ENCODE measurements at regions not wholly inside any gene's neighbourhood (a gene's known extent, or its start where the extent isn't known, plus 50 kb on each side); places are given as distances from the start of the nearest gene placed in this dataset.

DNA sequence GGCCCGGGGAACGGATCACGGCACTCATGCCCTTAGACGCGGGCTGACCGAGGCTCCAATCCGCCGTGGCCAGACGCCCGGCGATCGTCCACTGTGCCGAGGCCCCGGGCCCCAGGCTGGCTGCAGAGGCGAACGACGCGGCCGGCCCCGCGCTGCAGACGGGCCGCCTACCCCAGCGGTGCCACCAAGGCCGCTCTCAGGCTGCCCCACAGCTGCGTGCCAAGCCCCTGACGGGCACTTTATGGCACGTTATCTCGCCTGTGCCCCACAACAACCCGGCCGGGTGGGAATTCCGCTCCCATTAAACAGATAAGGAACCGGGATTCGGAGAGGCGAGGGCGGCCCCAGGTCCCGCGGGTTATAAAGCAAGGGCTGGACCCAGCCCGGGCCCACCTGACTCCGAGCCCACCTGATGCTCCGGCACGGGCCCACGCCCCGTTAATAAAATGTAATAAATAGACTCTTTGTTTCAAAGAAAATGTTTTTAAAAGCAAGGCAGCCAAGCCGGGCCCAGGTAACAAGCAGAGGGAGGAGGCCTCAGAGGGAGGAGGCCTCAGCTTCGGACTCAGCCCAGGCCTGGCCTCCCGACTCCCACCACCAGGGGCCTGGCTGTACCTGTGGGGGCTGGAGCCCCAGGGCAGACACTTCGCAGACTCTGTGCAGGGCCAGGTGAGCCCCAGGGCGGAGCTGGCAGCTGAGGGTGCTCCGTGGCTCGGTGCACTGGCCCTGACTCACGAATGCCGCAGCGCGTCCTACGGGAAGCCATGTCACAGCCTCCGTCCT, 79.7 kb downstream of the FOXL3 start:
- Histone ChIP-seq H3K4me3 (ENCODE audit: low read depth, low read length) (no peak overlapping the region), H3K27ac (ENCODE audit: insufficient read depth, low read length, poor library complexity, severe bottlenecking) (no peak overlapping the region), H3K4me1 (ENCODE audit: control insufficient read depth, insufficient read depth, low read length, poor library complexity, severe bottlenecking) (peaks cover 15% of the 10 kb centered on the region), H3K9me3 (ENCODE audit: control insufficient read depth in 2 of 2, low read length in 2 of 2) (no peaks in the 10 kb centered on the region), H3K36me3 (ENCODE audit: control insufficient read depth, insufficient read depth, low read length) (no peaks in the 10 kb centered on the region), H3K27me3 (ENCODE audit: control insufficient read depth, insufficient read depth, low read length) (no peaks in the 10 kb centered on the region)
- Mint-ChIP-seq H3K27ac (no peak overlapping the region), H3K36me3 (no peaks in the 10 kb centered on the region), H3K27me3 (peaks cover 4% of the 10 kb centered on the region), H3K9me3 (no peaks in the 10 kb centered on the region), H3K4me3 (no peak overlapping the region), H3K4me1 (peaks cover 0 to 28% (median 15%) of the 10 kb centered on the region in 4 donors)
- DNase-seq (no peak), ATAC-seq (ENCODE audit: low read depth in 2 of 2) (no peak)

DNA sequence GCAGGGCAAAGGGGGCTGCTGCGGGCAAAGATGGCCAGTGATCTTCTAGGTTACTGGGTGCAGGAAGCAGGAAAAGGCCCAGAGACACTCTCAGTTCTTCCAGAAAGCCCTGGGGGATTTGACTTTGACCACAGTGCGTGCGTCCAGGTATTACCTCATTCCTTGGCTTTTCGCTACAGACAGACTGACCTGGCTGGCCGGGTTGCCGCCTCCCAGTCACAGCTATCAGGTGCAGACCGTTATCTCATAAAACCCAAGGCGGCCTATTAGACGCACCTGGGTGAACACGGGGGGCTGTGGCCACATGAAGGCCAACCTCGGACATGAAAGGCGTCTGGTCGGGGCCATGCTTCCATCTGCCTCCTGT, 80.3 kb downstream of the FOXL3 start:
- H3K36me3 ChIP-seq (ENCODE audit: control insufficient read depth, insufficient read depth, low read length) = no peaks in the 10 kb centered on the region
- H3K27me3 ChIP-seq (ENCODE audit: control insufficient read depth, insufficient read depth, low read length) = no peaks in the 10 kb centered on the region
- no peak overlapping the region for H3K27ac ChIP-seq (ENCODE audit: insufficient read depth, low read length, poor library complexity, severe bottlenecking)
- H3K4me1 ChIP-seq (ENCODE audit: control insufficient read depth, insufficient read depth, low read length, poor library complexity, severe bottlenecking) = peaks cover 15% of the 10 kb centered on the region
- Mint-ChIP-seq H3K9me3 (no peaks in the 10 kb centered on the region), H3K27ac (no peak overlapping the region), H3K4me3 (no peak overlapping the region), H3K36me3 (no peaks in the 10 kb centered on the region), H3K27me3 (peaks cover 4% of the 10 kb centered on the region), H3K4me1 (peaks cover 0 to 22% (median 14%) of the 10 kb centered on the region in 4 donors)
- no peak overlapping the region for H3K4me3 ChIP-seq (ENCODE audit: low read depth, low read length)
- DNase-seq (no peak), ATAC-seq (ENCODE audit: low read depth in 2 of 2) (no peak)
- H3K9me3 ChIP-seq (ENCODE audit: control insufficient read depth in 2 of 2, low read length in 2 of 2) = no peaks in the 10 kb centered on the region

DNA sequence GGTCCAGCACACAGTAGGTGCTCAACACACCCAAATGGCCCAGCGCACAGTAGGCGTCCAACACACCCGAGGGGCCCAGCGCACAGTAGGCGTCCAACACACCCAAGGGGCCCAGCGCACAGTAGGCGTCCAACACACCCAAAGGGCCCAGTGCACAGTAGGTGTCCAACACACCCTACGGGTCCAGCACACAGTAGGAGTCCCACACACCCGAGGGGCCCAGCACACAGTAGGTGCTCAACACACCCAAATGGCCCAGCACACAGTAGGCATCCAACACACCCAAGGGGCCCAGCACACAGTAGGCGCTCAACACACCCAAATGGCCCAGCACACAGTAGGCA, 80.8 kb downstream of the FOXL3 start:
- H3K4me1 Mint-ChIP-seq = peaks cover 0 to 17% (median 12%) of the 10 kb centered on the region in 4 donors
- H3K4me3 ChIP-seq (ENCODE audit: low read depth, low read length) = no peak overlapping the region
- H3K9me3 ChIP-seq (ENCODE audit: control insufficient read depth in 2 of 2, low read length in 2 of 2) = no peaks in the 10 kb centered on the region
- H3K4me1 ChIP-seq (ENCODE audit: control insufficient read depth, insufficient read depth, low read length, poor library complexity, severe bottlenecking) = peaks cover 12% of the 10 kb centered on the region
- DNase-seq (no peak), ATAC-seq (ENCODE audit: low read depth in 2 of 2) (no peak)
- H3K36me3 ChIP-seq (ENCODE audit: control insufficient read depth, insufficient read depth, low read length) = no peaks in the 10 kb centered on the region
- peaks cover 4% of the 10 kb centered on the region for H3K27me3 Mint-ChIP-seq
- H3K9me3 Mint-ChIP-seq = no peaks in the 10 kb centered on the region
- no peaks in the 10 kb centered on the region for H3K36me3 Mint-ChIP-seq
- H3K27ac ChIP-seq (ENCODE audit: insufficient read depth, low read length, poor library complexity, severe bottlenecking) = no peak overlapping the region
- no peak overlapping the region for H3K27ac Mint-ChIP-seq
- no peaks in the 10 kb centered on the region for H3K27me3 ChIP-seq (ENCODE audit: control insufficient read depth, insufficient read depth, low read length)
- no peak overlapping the region for H3K4me3 Mint-ChIP-seq

DNA sequence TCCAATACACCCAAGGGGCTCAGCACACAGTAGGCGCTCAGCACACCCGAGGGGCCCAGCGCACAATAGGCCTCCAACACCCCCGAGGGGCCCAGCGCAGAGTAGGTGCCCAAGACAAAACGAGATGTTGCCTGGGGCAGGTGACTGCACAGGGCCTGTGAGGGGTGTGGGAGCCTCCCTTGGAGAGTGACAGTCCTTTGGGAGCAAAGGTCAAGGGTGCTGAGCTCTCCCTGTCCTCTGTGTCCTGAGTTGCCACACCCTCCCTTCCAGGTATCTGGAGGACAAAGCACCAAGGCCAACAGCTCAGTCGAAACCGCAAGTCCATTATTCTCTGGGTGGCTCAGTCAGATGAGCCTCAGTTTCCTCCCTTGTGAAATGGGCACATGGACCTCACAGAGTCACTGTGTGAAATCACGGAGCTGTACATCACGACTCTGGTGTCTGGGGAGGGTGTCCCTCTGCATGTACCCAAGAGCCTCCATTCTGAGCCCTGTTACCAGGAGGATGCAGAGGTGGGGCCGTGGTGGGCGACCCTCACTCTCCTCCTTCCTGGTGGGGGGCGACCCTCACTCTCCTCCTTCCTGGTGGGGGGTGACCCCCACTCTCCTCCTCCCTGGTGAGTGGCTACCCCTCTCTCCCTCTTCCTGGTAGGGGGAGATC, 81.3 kb downstream of the FOXL3 start:
- peak in 1 of 3 donors; percentile 25 for DNase-seq
- Histone ChIP-seq H3K27ac (ENCODE audit: insufficient read depth, low read length, poor library complexity, severe bottlenecking) (no peak overlapping the region), H3K9me3 (ENCODE audit: control insufficient read depth in 2 of 2, low read length in 2 of 2) (no peaks in the 10 kb centered on the region), H3K36me3 (ENCODE audit: control insufficient read depth, insufficient read depth, low read length) (no peaks in the 10 kb centered on the region), H3K27me3 (ENCODE audit: control insufficient read depth, insufficient read depth, low read length) (no peaks in the 10 kb centered on the region), H3K4me1 (ENCODE audit: control insufficient read depth, insufficient read depth, low read length, poor library complexity, severe bottlenecking) (peaks cover 7% of the 10 kb centered on the region), H3K4me3 (ENCODE audit: low read depth, low read length) (no peak overlapping the region)
- Mint-ChIP-seq H3K9me3 (no peaks in the 10 kb centered on the region), H3K4me3 (no peak overlapping the region), H3K36me3 (no peaks in the 10 kb centered on the region), H3K27ac (no peak overlapping the region), H3K27me3 (peaks cover 2% of the 10 kb centered on the region), H3K4me1 (peaks cover 0 to 12% (median 7%) of the 10 kb centered on the region in 4 donors)
- ATAC-seq (ENCODE audit: low read depth in 2 of 2) = peak in 1 of 2 donors; percentile 12

DNA sequence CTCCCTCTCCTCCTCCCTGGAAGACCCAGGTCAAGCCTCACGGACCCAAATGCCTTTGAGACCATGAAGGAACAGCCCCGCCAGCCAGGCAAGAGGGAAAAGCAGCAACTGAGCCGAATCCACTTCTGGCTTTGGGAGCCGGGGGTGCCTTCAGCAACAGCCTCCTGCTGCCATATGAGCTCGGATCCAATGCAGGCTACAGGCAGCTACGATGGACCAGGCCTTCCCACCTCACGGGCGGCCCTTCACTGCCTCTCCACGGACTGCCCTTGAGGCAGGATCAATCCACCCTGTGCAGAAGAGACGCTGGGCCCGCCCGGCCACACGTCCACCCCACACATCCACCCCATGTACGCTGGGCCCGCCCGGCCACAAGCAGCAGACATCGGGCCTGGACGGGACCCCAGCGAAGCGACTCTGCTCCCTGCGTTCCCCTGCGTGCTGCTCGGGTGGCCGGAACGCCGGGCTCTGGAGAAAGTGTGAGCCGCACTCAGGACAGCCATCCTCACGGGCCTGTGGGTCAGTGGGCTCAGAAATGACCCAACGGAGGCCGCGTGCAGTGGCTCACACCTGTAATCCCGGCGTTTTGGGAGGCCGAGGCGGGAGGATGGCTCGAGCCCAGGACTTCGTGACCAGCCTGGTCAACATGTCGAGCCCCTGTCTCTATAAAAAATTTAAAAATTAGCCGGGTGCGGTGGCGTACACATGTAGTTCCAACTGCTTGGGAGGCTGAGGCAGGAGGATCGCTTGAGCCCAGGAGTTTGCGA, 82.0 kb downstream of the FOXL3 start:
- no peak for DNase-seq

DNA sequence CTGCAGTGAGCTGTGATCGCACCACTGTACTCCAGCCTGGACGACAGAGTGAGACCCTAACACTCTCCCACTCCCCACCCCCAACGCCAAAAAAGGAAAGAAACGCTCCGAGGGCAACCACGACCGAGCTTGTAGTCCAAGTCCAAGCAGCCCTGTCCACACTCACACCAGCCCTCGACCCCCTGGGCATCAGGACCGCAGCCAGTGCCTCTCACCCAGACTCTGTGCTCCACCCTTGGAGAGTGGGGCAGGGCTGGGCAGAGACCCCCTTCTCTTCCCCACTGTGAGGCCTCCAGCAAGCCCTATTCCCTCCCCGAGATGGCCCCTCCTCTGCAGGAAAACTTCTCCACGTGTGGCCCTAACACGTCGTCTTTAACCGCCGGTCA, 82.6 kb downstream of the FOXL3 start:
- H3K4me1 Mint-ChIP-seq = peaks cover 0 to 4% (median 0%) of the 10 kb centered on the region in 4 donors
- no peak overlapping the region for H3K27ac Mint-ChIP-seq
- no peak overlapping the region for H3K27ac ChIP-seq (ENCODE audit: insufficient read depth, low read length, poor library complexity, severe bottlenecking)
- no peak overlapping the region for H3K4me3 ChIP-seq (ENCODE audit: low read depth, low read length)
- H3K27me3 Mint-ChIP-seq = no peaks in the 10 kb centered on the region
- H3K4me1 ChIP-seq (ENCODE audit: control insufficient read depth, insufficient read depth, low read length, poor library complexity, severe bottlenecking) = no peaks in the 10 kb centered on the region
- H3K4me3 Mint-ChIP-seq = peak overlapping the region in 1 of 4 donors; percentile 56
- DNase-seq (no peak), ATAC-seq (ENCODE audit: low read depth in 2 of 2) (no peak)
- H3K27me3 ChIP-seq (ENCODE audit: control insufficient read depth, insufficient read depth, low read length) = no peaks in the 10 kb centered on the region
- H3K36me3 Mint-ChIP-seq = no peaks in the 10 kb centered on the region
- no peaks in the 10 kb centered on the region for H3K36me3 ChIP-seq (ENCODE audit: control insufficient read depth, insufficient read depth, low read length)
- no peaks in the 10 kb centered on the region for H3K9me3 ChIP-seq (ENCODE audit: control insufficient read depth in 2 of 2, low read length in 2 of 2)
- H3K9me3 Mint-ChIP-seq = no peaks in the 10 kb centered on the region

More for the DNA sequence above, 82.0 kb downstream of the FOXL3 start:
- no peaks in the 10 kb centered on the region for H3K9me3 ChIP-seq (ENCODE audit: control insufficient read depth in 2 of 2, low read length in 2 of 2)
- Mint-ChIP-seq H3K36me3 (no peaks in the 10 kb centered on the region), H3K4me1 (peaks cover 0 to 6% (median under 1%) of the 10 kb centered on the region in 4 donors), H3K27ac (no peak overlapping the region), H3K4me3 (no peak overlapping the region), H3K9me3 (no peaks in the 10 kb centered on the region), H3K27me3 (no peaks in the 10 kb centered on the region)
- no peaks in the 10 kb centered on the region for H3K36me3 ChIP-seq (ENCODE audit: control insufficient read depth, insufficient read depth, low read length)
- no peaks in the 10 kb centered on the region for H3K27me3 ChIP-seq (ENCODE audit: control insufficient read depth, insufficient read depth, low read length)
- no peak for ATAC-seq (ENCODE audit: low read depth in 2 of 2)
- no peak overlapping the region for H3K4me3 ChIP-seq (ENCODE audit: low read depth, low read length)
- no peak overlapping the region for H3K27ac ChIP-seq (ENCODE audit: insufficient read depth, low read length, poor library complexity, severe bottlenecking)
- H3K4me1 ChIP-seq (ENCODE audit: control insufficient read depth, insufficient read depth, low read length, poor library complexity, severe bottlenecking) = peaks cover 2% of the 10 kb centered on the region

DNA sequence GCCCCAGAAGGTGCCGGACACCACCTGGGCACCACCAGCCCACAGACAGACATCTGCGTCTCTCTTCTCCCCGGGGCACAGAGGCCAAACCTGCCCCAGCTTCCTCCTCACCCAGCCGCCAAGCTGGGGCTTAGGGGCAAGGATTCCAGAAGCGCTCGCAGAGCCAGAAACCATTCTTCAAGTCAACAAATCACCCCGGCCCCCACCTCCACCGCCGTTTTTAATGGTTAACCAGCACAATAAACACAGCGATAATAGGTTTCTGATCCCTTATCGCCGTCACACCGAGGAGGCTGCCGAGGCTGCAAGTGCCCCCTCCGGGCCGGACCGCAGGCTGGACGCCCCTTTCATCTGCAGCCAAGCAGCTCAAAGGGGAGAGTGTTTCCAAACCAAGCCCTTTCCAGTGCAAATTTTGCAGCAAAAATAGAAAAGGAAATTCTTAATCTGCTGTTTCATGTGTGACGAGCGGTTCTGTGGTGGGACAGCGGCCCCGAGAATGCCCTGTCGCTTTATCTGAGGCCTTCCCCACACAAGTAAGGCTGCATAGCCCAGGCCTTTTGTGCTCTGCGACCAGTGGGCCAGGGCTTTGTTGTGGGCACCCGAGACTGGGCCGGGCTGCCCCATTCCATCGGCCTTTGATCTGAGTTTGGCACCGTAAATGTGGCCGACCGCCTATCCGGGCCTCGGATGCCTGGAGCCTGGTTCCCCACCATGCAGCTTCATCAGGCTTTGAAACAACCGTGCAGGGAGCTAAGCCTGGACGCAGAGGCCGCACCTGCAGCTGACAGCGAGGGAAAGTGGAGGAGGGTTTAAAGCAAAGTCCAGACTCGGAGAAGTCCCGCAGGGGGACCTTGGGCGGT, 83.2 kb downstream of the FOXL3 start:
- ATAC-seq (ENCODE audit: low read depth in 2 of 2) = no peak
- no peak overlapping the region for H3K27ac Mint-ChIP-seq

More for the DNA sequence above, 83.2 kb downstream of the FOXL3 start:
- Histone ChIP-seq H3K27me3 (ENCODE audit: control insufficient read depth, insufficient read depth, low read length) (no peaks in the 10 kb centered on the region), H3K36me3 (ENCODE audit: control insufficient read depth, insufficient read depth, low read length) (no peaks in the 10 kb centered on the region), H3K27ac (ENCODE audit: insufficient read depth, low read length, poor library complexity, severe bottlenecking) (no peak overlapping the region), H3K9me3 (ENCODE audit: control insufficient read depth in 2 of 2, low read length in 2 of 2) (no peaks in the 10 kb centered on the region), H3K4me3 (ENCODE audit: low read depth, low read length) (no peak overlapping the region), H3K4me1 (ENCODE audit: control insufficient read depth, insufficient read depth, low read length, poor library complexity, severe bottlenecking) (no peaks in the 10 kb centered on the region)
- Mint-ChIP-seq H3K4me3 (peak overlapping the region in 1 of 4 donors; percentile 56), H3K27me3 (peaks cover 4% of the 10 kb centered on the region), H3K36me3 (no peaks in the 10 kb centered on the region), H3K4me1 (peaks cover 0 to 7% (median 0%) of the 10 kb centered on the region in 4 donors), H3K9me3 (no peaks in the 10 kb centered on the region)
- DNase-seq = no peak
